ENCODE measurements at regions not wholly inside any gene's neighbourhood (a gene's known extent, or its start where the extent isn't known, plus 50 kb on each side); places are given as distances from the start of the nearest gene placed in this dataset.

DNA sequence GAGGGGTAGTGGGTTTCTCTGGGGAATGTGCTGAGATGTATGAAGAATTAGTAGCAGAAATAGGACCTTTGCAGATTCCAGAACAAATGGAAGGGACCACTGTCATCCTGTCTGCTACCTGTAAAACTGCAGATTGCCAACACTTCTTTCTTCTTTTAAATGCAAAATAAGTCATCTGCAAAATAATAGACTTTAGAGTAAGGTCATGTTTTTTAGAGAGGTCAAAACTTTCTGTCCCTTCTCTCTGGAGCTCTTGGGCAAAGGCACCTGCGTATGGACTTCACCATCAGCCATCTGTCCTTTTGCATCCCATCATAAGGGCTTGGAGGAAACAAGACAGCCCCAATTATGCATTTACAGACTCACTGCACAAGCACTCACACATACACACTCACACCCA lies 121.1 kb upstream of the PPARGC1A start:
- TF ChIP-seq, protein P1, sequence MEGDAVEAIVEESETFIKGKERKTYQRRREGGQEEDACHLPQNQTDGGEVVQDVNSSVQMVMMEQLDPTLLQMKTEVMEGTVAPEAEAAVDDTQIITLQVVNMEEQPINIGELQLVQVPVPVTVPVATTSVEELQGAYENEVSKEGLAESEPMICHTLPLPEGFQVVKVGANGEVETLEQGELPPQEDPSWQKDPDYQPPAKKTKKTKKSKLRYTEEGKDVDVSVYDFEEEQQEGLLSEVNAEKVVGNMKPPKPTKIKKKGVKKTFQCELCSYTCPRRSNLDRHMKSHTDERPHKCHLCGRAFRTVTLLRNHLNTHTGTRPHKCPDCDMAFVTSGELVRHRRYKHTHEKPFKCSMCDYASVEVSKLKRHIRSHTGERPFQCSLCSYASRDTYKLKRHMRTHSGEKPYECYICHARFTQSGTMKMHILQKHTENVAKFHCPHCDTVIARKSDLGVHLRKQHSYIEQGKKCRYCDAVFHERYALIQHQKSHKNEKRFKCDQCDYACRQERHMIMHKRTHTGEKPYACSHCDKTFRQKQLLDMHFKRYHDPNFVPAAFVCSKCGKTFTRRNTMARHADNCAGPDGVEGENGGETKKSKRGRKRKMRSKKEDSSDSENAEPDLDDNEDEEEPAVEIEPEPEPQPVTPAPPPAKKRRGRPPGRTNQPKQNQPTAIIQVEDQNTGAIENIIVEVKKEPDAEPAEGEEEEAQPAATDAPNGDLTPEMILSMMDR (IDR thresholded peaks at IDR 0.05), result no peak
- TF ChIP-seq EZH2 (IDR thresholded peaks at IDR 0.05), result no peak
- no peak for TF ChIP-seq EZH2phosphoT487 (IDR thresholded peaks at IDR 0.05)

Measured in neural progenitor cell (in vitro differentiated cells).